Common myeloid progenitor, CD34-positive (primary cell): ENCODE measurements at regions not wholly inside any gene's neighbourhood (a gene's known extent, or its start where the extent isn't known, plus 50 kb on each side); places are given as distances from the start of the nearest gene placed in this dataset.
A peak's percentile ranks its signal among the peaks of the same experiment; 100 is the strongest.

ENCODE experiments used
- CTCF ChIA-PET: fragments of 350-600 bp; sonication (Branson Sonifier 250); formaldehyde crosslinking; loops from one replicate; lab custom pipeline; 2021; ENCODE audit warnings: antibody characterized with exemption; lab: Charles Lee
- POLR2A ChIA-PET: fragments of 350-600 bp; sonication (Branson Sonifier 250); formaldehyde crosslinking; loops from one replicate; lab custom pipeline; 2021; ENCODE audit warnings: antibody characterized with exemption; lab: Charles Lee
- DNase-seq, 3 donors: peaks; one replicate each; pipeline versions ENCODE4 v3.0.0 to v3.0.0-alpha.2; 2013
- H3K27ac ChIP-seq, 2 experiments: 1 replicate in 1 of 2; 2 replicates in 1 of 2; pipeline ENCODE4 v1.7.0; 2013; ENCODE audit warnings: inconsistent platforms in 2 of 2, low read length in 2 of 2, mild to moderate bottlenecking in 2 of 2, low read depth in 1 of 2, moderate library complexity in 1 of 2; ENCODE audit not compliant: severe bottlenecking in 2 of 2, insufficient read depth in 1 of 2, poor library complexity in 1 of 2
- H3K27me3 ChIP-seq, 5 experiments: replicated peaks in 2 of 5; 1 replicate in 3 of 5; 2 replicates in 2 of 5; pipeline versions ENCODE4 v1.6.1 to v1.7.0; 2013; ENCODE audit warnings: low read length in 4 of 5, mild to moderate bottlenecking in 2 of 5, moderate library complexity in 2 of 5, inconsistent platforms in 1 of 5; ENCODE audit not compliant: insufficient read depth in 5 of 5, control insufficient read depth in 4 of 5
- H3K36me3 ChIP-seq, 4 experiments: 1 replicate in 2 of 4; 2 replicates in 2 of 4; pipeline versions ENCODE4 v1.6.1 to v1.7.0; 2013; ENCODE audit warnings: low read length in 3 of 4, control low read depth in 1 of 4, mild to moderate bottlenecking in 1 of 4; ENCODE audit not compliant: control insufficient read depth in 4 of 4, insufficient read depth in 4 of 4
- H3K4me1 ChIP-seq, 4 experiments: 1 replicate in 3 of 4; 2 replicates in 1 of 4; pipeline versions ENCODE4 v1.6.1 to v1.7.1; 2013; ENCODE audit warnings: low read length in 3 of 4, mild to moderate bottlenecking in 3 of 4, control low read depth in 1 of 4, inconsistent platforms in 1 of 4, moderate library complexity in 1 of 4; ENCODE audit not compliant: control insufficient read depth in 4 of 4, insufficient read depth in 4 of 4; ENCODE audit errors: control extremely low read depth in 1 of 4
- H3K4me3 ChIP-seq, 7 experiments: 1 replicate in 4 of 7; 2 replicates in 3 of 7; pipeline versions ENCODE4 v1.5.1 to v1.7.0; 2013; ENCODE audit warnings: mild to moderate bottlenecking in 7 of 7, low read length in 6 of 7, moderate library complexity in 6 of 7, inconsistent platforms in 2 of 7, low read depth in 2 of 7, control low read depth in 1 of 7; ENCODE audit not compliant: insufficient read depth in 4 of 7, control insufficient read depth in 1 of 7; ENCODE audit errors: extremely low read depth in 1 of 7
- H3K9me3 ChIP-seq, 5 experiments: 1 replicate in 4 of 5; 2 replicates in 1 of 5; pipeline versions ENCODE4 v1.6.1 to v1.7.1; 2013; ENCODE audit warnings: low read length in 4 of 5, mild to moderate bottlenecking in 2 of 5, inconsistent platforms in 1 of 5, low read depth in 1 of 5, moderate library complexity in 1 of 5; ENCODE audit not compliant: control insufficient read depth in 4 of 5, insufficient read depth in 2 of 5; ENCODE audit errors: control extremely low read depth in 1 of 5
- WGBS: methylation state at CpG from one replicate; pipeline ENCODE4 v1.1.5; 2013; ENCODE audit not compliant: insufficient coverage; 5-methylcytosine and 5-hydroxymethylcytosine counted together

GRCh38 chr9:16126042-16126441 lies 573.2 kb downstream of the CCDC171 start:
- no peak overlapping the region for H3K27ac ChIP-seq
- H3K4me3 ChIP-seq: no peak overlapping the region
- no peaks in the 10 kb centered on the region for H3K36me3 ChIP-seq
- no peaks in the 10 kb centered on the region for H3K4me1 ChIP-seq
- DNase-seq: no peak
- ChIA-PET CTCF (interaction anchor here (1.5 kb wide), 1 partner anchor 35 kb away, joined by 3 read pairs; no protein-coding TSS in a partner anchor), POLR2A (no interaction called here)
- WGBS: 83% methylated on average over 2 of the region's 2 CpGs
- H3K9me3 ChIP-seq: no peaks in the 10 kb centered on the region
- H3K27me3 ChIP-seq: no peaks in the 10 kb centered on the region

DNA sequence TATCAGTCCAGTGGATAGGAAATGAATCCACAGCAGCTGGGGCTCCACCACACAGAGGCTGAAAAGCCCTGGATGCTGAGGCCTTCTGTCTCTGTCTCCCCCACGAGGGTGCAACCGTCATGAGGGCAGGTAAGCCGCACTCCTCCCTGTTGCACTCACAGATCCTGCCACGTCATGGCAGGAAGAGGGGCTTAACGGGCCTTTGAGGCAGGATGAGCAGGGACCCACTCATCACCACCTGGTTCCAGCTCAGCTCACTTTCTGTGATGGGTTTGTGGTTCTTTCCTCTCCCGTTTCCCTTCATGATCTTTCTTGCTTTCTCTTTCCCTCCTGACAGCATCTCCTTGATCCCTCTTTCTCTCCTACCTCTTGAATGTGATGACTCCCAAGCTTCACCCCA lies 575.2 kb downstream of the CCDC171 start:
- POLR2A ChIA-PET: no interaction called here
- no peak for DNase-seq
- no peaks in the 10 kb centered on the region for H3K36me3 ChIP-seq
- WGBS: 98% methylated on average over 6 of the region's 6 CpGs
- no peak overlapping the region for H3K4me3 ChIP-seq
- H3K9me3 ChIP-seq: no peaks in the 10 kb centered on the region
- CTCF ChIA-PET: interaction anchor here (0.8 to 1.4 kb wide), 3 partner anchors 9 to 254 kb away, joined by 3 read pairs; no protein-coding TSS in a partner anchor
- H3K4me1 ChIP-seq: no peaks in the 10 kb centered on the region
- H3K27me3 ChIP-seq: no peaks in the 10 kb centered on the region
- no peak overlapping the region for H3K27ac ChIP-seq

DNA sequence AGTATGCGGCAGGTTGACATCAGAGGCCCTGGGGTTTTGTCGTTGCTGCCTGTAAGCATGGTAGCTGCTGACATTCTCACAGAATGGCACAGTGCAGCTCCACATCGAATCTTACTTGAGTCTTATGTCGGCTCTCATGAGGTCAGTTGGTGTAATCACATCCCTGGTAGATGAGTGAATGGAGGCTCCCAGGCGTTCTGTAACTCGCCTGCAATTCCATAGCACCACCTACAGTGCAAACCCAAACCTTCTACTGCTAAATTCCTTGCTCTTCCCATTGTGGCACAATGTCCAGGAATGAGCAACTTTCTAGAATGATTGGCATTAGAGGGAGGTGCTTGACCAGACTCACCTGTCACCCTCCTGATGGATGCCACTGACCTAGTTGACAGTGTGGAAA lies 578.4 kb downstream of the CCDC171 start:
- H3K4me1 ChIP-seq: peaks cover 0 to 4% (median 3%) of the 10 kb centered on the region in 4 experiments
- ChIA-PET POLR2A (no interaction called here), CTCF (interaction anchor here (0.9 to 1.1 kb wide), 3 partner anchors 258 to 294 kb away, joined by 3 to 4 read pairs (median 3); no protein-coding TSS in a partner anchor)
- no peak overlapping the region for H3K4me3 ChIP-seq
- H3K36me3 ChIP-seq: no peaks in the 10 kb centered on the region
- H3K27ac ChIP-seq: no peak overlapping the region
- no peaks in the 10 kb centered on the region for H3K9me3 ChIP-seq
- DNase-seq: no peak
- H3K27me3 ChIP-seq: no peaks in the 10 kb centered on the region
- WGBS: 92% methylated on average over 3 of the region's 6 CpGs

- WGBS: 100% methylated on average over 3 of the region's 6 CpGs
- H3K27ac ChIP-seq: no peak overlapping the region
- no peaks in the 10 kb centered on the region for H3K27me3 ChIP-seq
- DNase-seq: no peak
- H3K9me3 ChIP-seq: no peaks in the 10 kb centered on the region
- CTCF ChIA-PET: interaction anchor here (0.7 to 2.9 kb wide), 10 partner anchors 11 to 290 kb away, joined by 3 to 8 read pairs (median 4); no protein-coding TSS in a partner anchor
- H3K4me3 ChIP-seq: no peak overlapping the region
- peaks cover 0 to 4% (median 3%) of the 10 kb centered on the region in 4 experiments for H3K4me1 ChIP-seq
- no peaks in the 10 kb centered on the region for H3K36me3 ChIP-seq
- POLR2A ChIA-PET: no interaction called here
Observed at GRCh38 chr9:16132513-16132912, 579.7 kb downstream of the CCDC171 start.

- H3K4me3 ChIP-seq: no peak overlapping the region
- peaks cover 0 to 4% (median 3%) of the 10 kb centered on the region in 4 experiments for H3K4me1 ChIP-seq
- no peak for DNase-seq
- no peaks in the 10 kb centered on the region for H3K9me3 ChIP-seq
- no peak overlapping the region for H3K27ac ChIP-seq
- POLR2A ChIA-PET: interaction anchor here (0.7 kb wide), 1 partner anchor 73 kb away, joined by 3 read pairs; no protein-coding TSS in a partner anchor
- H3K36me3 ChIP-seq: no peaks in the 10 kb centered on the region
- H3K27me3 ChIP-seq: no peaks in the 10 kb centered on the region
- CTCF ChIA-PET: interaction anchor here (0.7 to 2.9 kb wide), 15 partner anchors 12 to 296 kb away, joined by 3 to 22 read pairs (median 4); no protein-coding TSS in a partner anchor
Observed at GRCh38 chr9:16133032-16133431, 580.2 kb downstream of the CCDC171 start.

- Histone ChIP-seq H3K27ac (no peak overlapping the region), H3K4me3 (peak overlapping the region in 2 of 7 experiments; percentile 9 to 60), H3K9me3 (no peaks in the 10 kb centered on the region), H3K27me3 (no peaks in the 10 kb centered on the region), H3K36me3 (no peaks in the 10 kb centered on the region), H3K4me1 (peaks cover 0 to 4% (median 3%) of the 10 kb centered on the region in 4 experiments)
- 26% methylated on average over 16 of the region's 19 CpGs for WGBS
- ChIA-PET POLR2A (interaction anchor here (0.7 kb wide), 1 partner anchor 73 kb away, joined by 3 read pairs; no protein-coding TSS in a partner anchor), CTCF (interaction anchor here (0.7 to 2.9 kb wide), 17 partner anchors 9 to 296 kb away, joined by 3 to 22 read pairs (median 4); no protein-coding TSS in a partner anchor)
- DNase-seq: peak; percentile 61 to 80 (median 80)
Observed at GRCh38 chr9:16133556-16134227, 580.8 kb downstream of the CCDC171 start.

DNA sequence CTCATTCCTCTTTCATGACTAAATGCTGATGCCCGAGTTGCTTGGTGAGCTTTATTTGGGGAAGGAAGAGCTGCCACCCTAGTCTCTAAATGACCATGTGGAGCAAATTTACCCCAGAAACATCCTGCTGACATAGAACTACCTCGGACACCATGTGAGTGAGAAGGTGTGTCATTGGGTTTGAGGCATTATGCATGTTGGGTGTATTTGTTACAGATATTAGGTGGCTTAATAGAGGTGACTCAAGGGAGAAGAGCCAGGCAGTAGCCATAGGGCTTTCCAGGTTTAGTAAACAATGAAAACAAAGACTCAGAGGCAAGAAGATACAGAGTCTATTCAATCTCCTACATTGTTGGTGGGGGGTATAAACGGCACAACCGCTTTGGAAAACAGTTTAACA lies 581.5 kb downstream of the CCDC171 start:
- Histone ChIP-seq H3K4me1 (peaks cover 0 to 4% (median 3%) of the 10 kb centered on the region in 4 experiments), H3K27me3 (no peaks in the 10 kb centered on the region), H3K27ac (no peak overlapping the region), H3K4me3 (no peak overlapping the region), H3K36me3 (no peaks in the 10 kb centered on the region), H3K9me3 (no peaks in the 10 kb centered on the region)
- no peak for DNase-seq
- 88% methylated on average over 1 of the region's 4 CpGs for WGBS
- ChIA-PET CTCF (interaction anchor here (1.0 to 2.9 kb wide), 11 partner anchors 8 to 262 kb away, joined by 3 to 22 read pairs (median 4); no protein-coding TSS in a partner anchor), POLR2A (no interaction called here)
